ENCODE measurements at regions not wholly inside any gene's neighbourhood (a gene's known extent, or its start where the extent isn't known, plus 50 kb on each side); places are given as distances from the start of the nearest gene placed in this dataset.

GRCh38 chr2:67479261-67479660, 82.1 kb downstream of the ETAA1 start:
- H3K4me3 ChIP-seq (ENCODE audit: low read length) = no peak overlapping the region
- no peak for TF ChIP-seq CTCF (conservative IDR thresholded peaks at IDR 0.05; ENCODE audit: low read length)
- DNase-seq (ENCODE audit: low read depth) = no peak

- no peak for TF ChIP-seq CTCF (conservative IDR thresholded peaks at IDR 0.05; ENCODE audit: low read length)
- no peak overlapping the region for H3K4me3 ChIP-seq (ENCODE audit: low read length)
- peak; percentile 77 for DNase-seq (ENCODE audit: low read depth)
These were observed 88.3 kb downstream of the ETAA1 start for GRCh38 chr2:67485431-67485830.

- no peak for TF ChIP-seq CTCF (conservative IDR thresholded peaks at IDR 0.05; ENCODE audit: low read length)
- H3K4me3 ChIP-seq (ENCODE audit: low read length) = no peak overlapping the region
- no peak for DNase-seq (ENCODE audit: low read depth)
These were observed 89.1 kb downstream of the ETAA1 start for GRCh38 chr2:67486041-67486796.

GRCh38 chr2:67487993-67488392, 90.9 kb downstream of the ETAA1 start:
- no peak for TF ChIP-seq CTCF (conservative IDR thresholded peaks at IDR 0.05; ENCODE audit: low read length)

GRCh38 chr2:67489396-67489795, 92.3 kb downstream of the ETAA1 start:
- DNase-seq (ENCODE audit: low read depth) = no peak
- H3K4me3 ChIP-seq (ENCODE audit: low read length) = no peak overlapping the region
- no peak for TF ChIP-seq CTCF (conservative IDR thresholded peaks at IDR 0.05; ENCODE audit: low read length)

More at GRCh38 chr2:67487993-67488392, 90.9 kb downstream of the ETAA1 start:
- H3K4me3 ChIP-seq (ENCODE audit: low read length) = no peak overlapping the region
- no peak for DNase-seq (ENCODE audit: low read depth)

- no peak overlapping the region for H3K4me3 ChIP-seq (ENCODE audit: low read length)
- no peak for DNase-seq (ENCODE audit: low read depth)
- TF ChIP-seq CTCF (conservative IDR thresholded peaks at IDR 0.05; ENCODE audit: low read length) = no peak
These were observed 101.8 kb downstream of the ETAA1 start for GRCh38 chr2:67498931-67499330.

GRCh38 chr2:67499989-67500388, 102.9 kb downstream of the ETAA1 start:
- no peak for DNase-seq (ENCODE audit: low read depth)
- no peak for TF ChIP-seq CTCF (conservative IDR thresholded peaks at IDR 0.05; ENCODE audit: low read length)
- no peak overlapping the region for H3K4me3 ChIP-seq (ENCODE audit: low read length)
